Transverse colon (tissue), 3 donors: ENCODE measurements at regions not wholly inside any gene's neighbourhood (a gene's known extent, or its start where the extent isn't known, plus 50 kb on each side); places are given as distances from the start of the nearest gene placed in this dataset.

ENCODE experiments used
- EP300 ChIP-seq: sonication (generic); formaldehyde crosslinking; IDR thresholded peaks from one replicate; pipeline ENCODE4 v1.6.1; 2017; ENCODE audit warnings: antibody characterized with exemption, low read depth
- POLR2A ChIP-seq: fragments of 450-650 bp; IDR thresholded peaks from one replicate; pipeline ENCODE4 v1.6.1; 2016; ENCODE audit warnings: antibody characterized with exemption, mild to moderate bottlenecking, moderate library complexity
- TF ChIP-seq, protein P1 (sequence below), 5 experiments: fragments of 200-600 bp in 3 of 5; fragments of 450-650 bp in 2 of 5; sonication (generic) in 3 of 5; IDR thresholded peaks; 1 replicate in 2 of 5; 2 replicates in 3 of 5; pipeline ENCODE4 v1.5.1; 2016 to 2017; ENCODE audit warnings: antibody characterized with exemption in 5 of 5, inconsistent platforms in 3 of 5, mild to moderate bottlenecking in 2 of 5, moderate library complexity in 1 of 5

DNA sequence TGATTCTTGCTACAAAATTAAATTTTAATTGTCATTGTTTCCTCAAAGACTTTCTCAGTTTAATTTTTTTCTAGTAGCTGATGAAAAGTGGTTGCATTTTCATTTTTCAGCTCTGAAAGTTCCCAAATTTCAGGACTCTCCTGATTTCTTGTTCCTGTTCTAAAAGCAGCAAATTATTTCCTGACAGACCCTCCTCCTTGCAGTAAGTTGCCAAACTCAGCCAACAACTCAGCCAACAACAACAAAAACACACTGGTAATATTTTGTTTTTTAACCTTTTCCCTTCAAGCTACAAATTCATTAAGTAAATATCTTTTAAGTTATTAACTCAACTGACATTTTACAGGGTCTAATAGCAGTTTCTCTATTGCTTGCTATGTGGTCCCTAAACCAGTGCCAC, 487.8 kb upstream of the NUDT12 start:
- TF ChIP-seq POLR2A (no peak), EP300 (no peak)
- TF ChIP-seq, protein P1, sequence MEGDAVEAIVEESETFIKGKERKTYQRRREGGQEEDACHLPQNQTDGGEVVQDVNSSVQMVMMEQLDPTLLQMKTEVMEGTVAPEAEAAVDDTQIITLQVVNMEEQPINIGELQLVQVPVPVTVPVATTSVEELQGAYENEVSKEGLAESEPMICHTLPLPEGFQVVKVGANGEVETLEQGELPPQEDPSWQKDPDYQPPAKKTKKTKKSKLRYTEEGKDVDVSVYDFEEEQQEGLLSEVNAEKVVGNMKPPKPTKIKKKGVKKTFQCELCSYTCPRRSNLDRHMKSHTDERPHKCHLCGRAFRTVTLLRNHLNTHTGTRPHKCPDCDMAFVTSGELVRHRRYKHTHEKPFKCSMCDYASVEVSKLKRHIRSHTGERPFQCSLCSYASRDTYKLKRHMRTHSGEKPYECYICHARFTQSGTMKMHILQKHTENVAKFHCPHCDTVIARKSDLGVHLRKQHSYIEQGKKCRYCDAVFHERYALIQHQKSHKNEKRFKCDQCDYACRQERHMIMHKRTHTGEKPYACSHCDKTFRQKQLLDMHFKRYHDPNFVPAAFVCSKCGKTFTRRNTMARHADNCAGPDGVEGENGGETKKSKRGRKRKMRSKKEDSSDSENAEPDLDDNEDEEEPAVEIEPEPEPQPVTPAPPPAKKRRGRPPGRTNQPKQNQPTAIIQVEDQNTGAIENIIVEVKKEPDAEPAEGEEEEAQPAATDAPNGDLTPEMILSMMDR (IDR thresholded peaks at IDR 0.05) = no peak
